H1 (cell line): ENCODE measurements at regions not wholly inside any gene's neighbourhood (a gene's known extent, or its start where the extent isn't known, plus 50 kb on each side); places are given as distances from the start of the nearest gene placed in this dataset.

ENCODE experiments used
- CTCF ChIP-seq, 3 experiments: IDR thresholded peaks; 1 replicate in 2 of 3; 2 replicates in 1 of 3; pipeline versions ENCODE4 v1.5.1 to v1.6.1; 2011; ENCODE audit warnings: low read length in 3 of 3, mild to moderate bottlenecking in 3 of 3, inconsistent platforms in 2 of 3, low read depth in 1 of 3, moderate library complexity in 1 of 3; ENCODE audit not compliant: insufficient read depth in 1 of 3; ENCODE audit errors: control extremely low read depth in 1 of 3
- POLR2A ChIP-seq, 2 experiments: IDR thresholded peaks; 1 replicate in 1 of 2; 2 replicates in 1 of 2; pipeline ENCODE4 v1.6.1; 2011; ENCODE audit warnings: low read depth in 2 of 2, low read length in 2 of 2, mild to moderate bottlenecking in 2 of 2; ENCODE audit errors: control extremely low read depth in 1 of 2
- SP2 ChIP-seq: IDR thresholded peaks from 2 replicates; pipeline ENCODE4 v1.6.1; 2012; ENCODE audit warnings: mild to moderate bottlenecking, low read length, inconsistent platforms
- TAF1 ChIP-seq: IDR thresholded peaks from 2 replicates; pipeline ENCODE4 v1.6.1; 2011; ENCODE audit warnings: mild to moderate bottlenecking, low read depth, low read length

DNA sequence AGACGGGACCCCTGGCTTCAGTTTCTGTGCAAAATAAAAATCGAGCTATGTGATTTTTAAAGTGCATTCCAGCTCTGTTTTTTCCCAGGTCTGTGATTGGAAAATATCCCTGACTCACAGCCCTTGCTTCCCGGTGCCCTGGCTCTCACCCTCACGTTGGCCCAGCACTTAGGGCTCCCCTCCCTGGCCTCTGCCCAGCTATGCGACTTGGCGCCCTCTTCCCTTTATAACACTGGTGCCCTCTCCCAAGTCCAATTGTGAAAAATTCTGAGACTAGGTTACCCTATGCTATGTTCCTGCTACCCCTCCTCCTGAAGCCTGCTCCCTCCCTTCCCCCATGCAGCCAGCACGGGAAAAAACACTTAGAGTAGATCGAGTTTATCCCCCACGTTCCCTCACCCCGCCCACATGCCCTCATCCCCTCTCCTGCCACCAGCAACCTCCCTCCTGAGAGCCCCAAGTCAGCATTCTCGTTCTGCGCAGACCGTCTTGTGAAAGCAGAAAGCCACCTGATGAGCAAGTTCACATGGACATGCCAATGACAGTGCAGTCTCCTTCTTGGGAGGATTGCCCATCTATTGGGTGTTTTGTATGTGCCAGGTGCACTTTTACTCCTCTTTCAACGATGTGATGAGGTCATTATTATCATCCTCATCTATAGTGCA is 228.8 kb downstream of the VAPA start:
- no peak for TF ChIP-seq POLR2A (IDR thresholded peaks at IDR 0.05; ENCODE audit: control extremely low read depth in 1 of 2, low read depth in 2 of 2, low read length in 2 of 2)
- no peak for TF ChIP-seq TAF1
- TF ChIP-seq SP2 = no peak
- TF ChIP-seq CTCF (IDR thresholded peaks at IDR 0.05; ENCODE audit: control extremely low read depth in 1 of 3, insufficient read depth in 1 of 3, low read depth in 1 of 3, low read length in 3 of 3) = no peak
